ENCODE measurements at regions not wholly inside any gene's neighbourhood (a gene's known extent, or its start where the extent isn't known, plus 50 kb on each side); places are given as distances from the start of the nearest gene placed in this dataset.
"Not testable (repeated sequence)": the region's sequence is repeated elsewhere in the genome, so short reads cannot be mapped to it uniquely, and the experiment has no call there.

DNA sequence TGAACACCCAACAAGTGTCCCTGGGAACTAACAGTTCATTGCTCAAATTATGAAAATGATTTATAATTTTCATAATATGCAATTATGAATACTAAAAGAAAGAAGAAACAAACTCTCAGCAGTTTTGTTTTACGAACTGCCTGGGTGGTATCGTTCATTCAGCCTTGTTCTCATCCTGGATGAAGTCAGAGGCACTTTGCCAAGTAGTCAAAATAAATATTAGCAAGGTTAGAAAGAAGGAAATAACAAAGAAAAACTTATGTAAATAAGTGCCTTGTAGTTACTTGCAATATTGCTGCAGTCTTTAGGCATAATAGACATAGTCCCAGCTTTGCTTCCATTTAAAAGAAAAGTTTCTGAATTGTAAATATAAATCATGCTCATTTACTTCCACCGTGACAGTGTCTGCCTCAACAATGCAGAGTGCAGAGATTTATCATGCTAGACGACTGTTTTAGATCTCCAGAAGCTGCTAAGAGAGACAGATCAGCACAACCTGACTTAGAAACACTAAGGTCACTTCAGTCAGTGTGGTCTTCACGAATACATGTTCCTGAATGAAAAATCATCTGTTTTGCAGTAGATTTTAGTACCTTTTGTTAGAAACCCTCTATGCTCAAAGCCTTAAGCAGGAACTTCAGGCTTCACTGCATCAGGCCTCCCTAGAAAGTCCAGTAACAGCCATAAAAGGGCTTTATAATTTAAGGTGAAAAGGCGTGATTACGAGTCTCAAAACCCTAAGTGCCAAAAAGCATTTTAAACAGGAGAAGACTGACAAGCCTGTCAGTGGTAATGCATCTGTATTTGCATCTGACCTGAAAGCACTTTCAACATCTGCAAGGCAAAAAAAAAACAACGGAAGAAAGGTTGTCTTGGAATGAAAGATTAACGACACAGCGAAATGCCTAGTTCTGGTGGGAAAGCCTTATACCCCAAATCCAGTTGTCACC is 92.1 kb downstream of the TMEM167A start:
- no peak overlapping the region for H3K4me3 ChIP-seq (ENCODE audit: low read length)
- H3K4me1 ChIP-seq (ENCODE audit: control insufficient read depth, insufficient read depth, low read length) = peaks cover 1% of the 10 kb centered on the region; the same call in 1 of the 2 replicates
- no peak overlapping the region for H3K27ac ChIP-seq (ENCODE audit: low read length)
- no peaks in the 10 kb centered on the region for H3K27me3 ChIP-seq (ENCODE audit: control insufficient read depth, insufficient read depth, low read length)
- H3K36me3 ChIP-seq (ENCODE audit: control insufficient read depth, insufficient read depth, low read length) = no peaks in the 10 kb centered on the region
- DNase-seq (ENCODE audit: low read depth, low spot score) = no peak
- WGBS (ENCODE audit: insufficient coverage, insufficient read length) = no CpG with 5 or more reads among the region's 10 CpGs
- no peaks in the 10 kb centered on the region for H3K9me3 ChIP-seq (ENCODE audit: control insufficient read depth, insufficient read depth, low read length)

DNA sequence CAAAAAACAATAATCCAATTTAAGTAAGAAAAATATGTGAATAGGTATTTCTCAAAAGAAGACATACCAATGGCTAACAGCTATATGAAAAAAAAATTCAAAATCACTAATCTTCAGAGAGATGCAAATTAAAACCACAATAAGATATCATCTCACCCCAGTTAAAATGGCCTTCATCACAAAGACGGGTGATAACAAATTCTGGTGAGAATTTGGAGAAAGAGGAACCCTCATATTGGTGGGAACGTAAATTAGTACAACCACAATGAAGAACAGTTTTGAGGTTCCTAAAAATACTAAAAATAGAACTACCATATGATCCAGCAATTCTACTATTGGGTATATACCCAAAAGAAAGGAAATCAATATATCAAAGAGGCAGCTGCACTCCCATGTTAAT is 94.3 kb downstream of the TMEM167A start:
- no peak overlapping the region for H3K4me3 ChIP-seq (ENCODE audit: low read length)
- peaks cover 1% of the 10 kb centered on the region; the same call in 1 of the 2 replicates for H3K4me1 ChIP-seq (ENCODE audit: control insufficient read depth, insufficient read depth, low read length)
- no peak overlapping the region for H3K27ac ChIP-seq (ENCODE audit: low read length)
- H3K27me3 ChIP-seq (ENCODE audit: control insufficient read depth, insufficient read depth, low read length) = no peaks in the 10 kb centered on the region
- no peak for DNase-seq (ENCODE audit: low read depth, low spot score)
- no CpG with 5 or more reads among the region's 2 CpGs for WGBS (ENCODE audit: insufficient coverage, insufficient read length)
- no peaks in the 10 kb centered on the region for H3K9me3 ChIP-seq (ENCODE audit: control insufficient read depth, insufficient read depth, low read length)
- no peaks in the 10 kb centered on the region for H3K36me3 ChIP-seq (ENCODE audit: control insufficient read depth, insufficient read depth, low read length)

DNA sequence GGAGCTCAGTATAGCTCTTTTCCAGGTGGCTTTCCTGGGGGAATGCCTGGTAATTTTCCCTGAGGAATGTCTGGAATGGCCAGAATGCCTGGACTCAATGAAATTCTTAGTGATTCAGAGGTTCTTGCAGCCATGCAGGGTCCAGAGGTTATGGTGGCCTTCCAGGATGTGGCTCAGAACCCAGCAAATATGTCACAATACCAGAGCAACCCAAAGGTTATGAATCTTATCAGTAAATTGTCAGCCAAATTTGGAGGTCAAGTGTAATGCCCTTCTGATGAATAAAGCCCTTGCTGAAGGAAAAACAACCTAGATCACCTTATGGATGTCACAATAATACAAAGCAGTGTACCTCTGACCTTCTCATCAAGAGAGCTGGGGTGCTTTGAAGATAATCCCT is 100.3 kb downstream of the TMEM167A start:
- H3K36me3 ChIP-seq (ENCODE audit: control insufficient read depth, insufficient read depth, low read length); H3K4me3 ChIP-seq (ENCODE audit: low read length); H3K4me1 ChIP-seq (ENCODE audit: control insufficient read depth, insufficient read depth, low read length); H3K27me3 ChIP-seq (ENCODE audit: control insufficient read depth, insufficient read depth, low read length); H3K27ac ChIP-seq (ENCODE audit: low read length); H3K9me3 ChIP-seq (ENCODE audit: control insufficient read depth, insufficient read depth, low read length); DNase-seq (ENCODE audit: low read depth, low spot score): not testable (repeated sequence)

DNA sequence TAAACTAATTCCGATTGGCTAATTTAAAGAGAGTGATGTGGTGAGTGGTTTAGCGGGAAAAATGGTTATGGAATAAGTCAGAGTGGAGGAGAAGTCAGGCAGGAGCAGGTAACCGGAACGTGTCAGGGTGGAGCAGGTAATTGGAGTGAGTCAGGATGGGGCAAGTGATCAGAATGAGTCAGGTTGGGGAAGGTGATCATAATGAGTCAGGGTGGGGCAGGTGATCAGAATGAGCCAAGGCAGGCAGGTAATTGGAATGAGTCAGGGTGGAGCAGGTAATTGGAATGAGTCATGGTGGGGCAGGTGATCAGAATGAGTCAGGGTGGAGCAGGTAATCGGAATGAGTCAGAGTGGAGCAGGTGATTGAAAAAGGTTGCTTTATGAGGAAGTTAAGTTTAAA is 101.4 kb downstream of the TMEM167A start:
- H3K36me3 ChIP-seq (ENCODE audit: control insufficient read depth, insufficient read depth, low read length) = no peaks in the 10 kb centered on the region

DNA sequence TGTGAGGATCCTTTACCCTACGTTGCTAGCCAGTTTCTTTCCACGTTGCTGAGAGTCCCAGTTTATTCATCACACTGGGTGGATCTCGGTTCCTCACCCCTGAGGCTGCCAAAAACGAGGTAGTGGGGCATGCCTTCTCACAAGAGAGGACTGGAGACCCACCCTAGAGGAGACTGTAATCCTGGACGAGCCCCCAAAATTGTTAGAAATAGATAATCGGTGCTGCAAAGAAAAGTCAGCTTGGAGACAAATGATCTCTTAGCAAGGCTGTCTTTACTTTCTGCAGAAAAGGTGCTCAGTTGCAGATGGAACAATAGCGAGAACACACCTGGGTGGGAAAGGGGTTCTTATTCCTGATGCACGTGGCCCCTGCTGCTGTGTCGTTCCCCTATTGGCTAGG is 101.8 kb downstream of the TMEM167A start:
- H3K36me3 ChIP-seq (ENCODE audit: control insufficient read depth, insufficient read depth, low read length) = no peaks in the 10 kb centered on the region
- H3K4me1 ChIP-seq (ENCODE audit: control insufficient read depth, insufficient read depth, low read length) = no peaks in the 10 kb centered on the region
- DNase-seq (ENCODE audit: low read depth, low spot score) = no peak
- H3K4me3 ChIP-seq (ENCODE audit: low read length) = no peak overlapping the region
- H3K27ac ChIP-seq (ENCODE audit: low read length) = no peak overlapping the region
- no CpG with 5 or more reads among the region's 9 CpGs for WGBS (ENCODE audit: insufficient coverage, insufficient read length)
- no peaks in the 10 kb centered on the region for H3K27me3 ChIP-seq (ENCODE audit: control insufficient read depth, insufficient read depth, low read length)
- peaks cover 4% of the 10 kb centered on the region for H3K9me3 ChIP-seq (ENCODE audit: control insufficient read depth, insufficient read depth, low read length)

More for the DNA sequence above, 101.4 kb downstream of the TMEM167A start:
- no peak overlapping the region for H3K27ac ChIP-seq (ENCODE audit: low read length)
- no peaks in the 10 kb centered on the region for H3K27me3 ChIP-seq (ENCODE audit: control insufficient read depth, insufficient read depth, low read length)
- H3K4me1 ChIP-seq (ENCODE audit: control insufficient read depth, insufficient read depth, low read length) = no peaks in the 10 kb centered on the region
- no peak overlapping the region for H3K4me3 ChIP-seq (ENCODE audit: low read length)
- 100% methylated on average over 1 of the region's 5 CpGs for WGBS (ENCODE audit: insufficient coverage, insufficient read length)
- peaks cover 4% of the 10 kb centered on the region for H3K9me3 ChIP-seq (ENCODE audit: control insufficient read depth, insufficient read depth, low read length)
- no peak for DNase-seq (ENCODE audit: low read depth, low spot score)

DNA sequence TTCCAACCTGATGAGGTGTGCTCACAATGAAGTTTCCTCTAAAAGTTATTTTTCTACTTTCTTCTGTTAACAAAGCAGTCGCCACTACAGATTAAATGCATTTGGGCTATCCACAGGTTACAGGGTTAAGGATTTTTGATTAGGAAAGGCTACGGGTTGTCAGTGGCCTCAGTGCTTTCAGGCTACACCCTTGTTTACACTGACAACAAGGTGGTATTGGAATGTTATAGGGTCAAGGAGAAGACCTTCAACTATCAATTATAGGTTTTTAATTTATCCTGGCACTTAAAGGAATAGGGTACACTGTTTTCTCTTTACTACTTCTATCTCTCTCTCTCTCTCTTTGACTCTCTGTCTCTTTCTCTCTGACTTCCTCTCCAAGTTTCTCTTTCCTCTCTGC is 102.8 kb downstream of the TMEM167A start:
- DNase-seq (ENCODE audit: low read depth, low spot score); H3K9me3 ChIP-seq (ENCODE audit: control insufficient read depth, insufficient read depth, low read length); H3K27me3 ChIP-seq (ENCODE audit: control insufficient read depth, insufficient read depth, low read length); H3K36me3 ChIP-seq (ENCODE audit: control insufficient read depth, insufficient read depth, low read length); H3K4me1 ChIP-seq (ENCODE audit: control insufficient read depth, insufficient read depth, low read length); H3K27ac ChIP-seq (ENCODE audit: low read length); H3K4me3 ChIP-seq (ENCODE audit: low read length): not testable (repeated sequence)
- WGBS (ENCODE audit: insufficient coverage, insufficient read length) = no CpG with 5 or more reads among the region's 2 CpGs

DNA sequence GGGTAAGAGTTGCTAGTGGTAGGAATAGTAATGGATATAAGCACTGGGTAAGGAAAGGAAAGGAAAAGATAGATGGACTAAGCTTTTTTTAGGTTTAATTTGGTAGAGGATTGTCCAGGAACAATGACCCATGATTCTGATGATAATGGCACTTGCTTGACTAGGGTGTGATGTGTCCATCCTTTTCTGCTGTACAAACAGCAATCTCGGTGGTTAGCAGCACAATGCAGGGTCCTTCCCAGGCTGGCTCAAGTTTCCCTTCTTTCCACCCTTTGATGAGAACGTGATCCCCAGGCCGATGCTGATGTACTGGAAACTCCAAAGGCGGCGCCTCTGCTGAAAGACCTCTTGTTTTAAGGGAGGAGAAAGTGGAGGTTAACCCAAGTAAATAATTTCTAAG is 105.3 kb downstream of the TMEM167A start:
- no peaks in the 10 kb centered on the region for H3K4me1 ChIP-seq (ENCODE audit: control insufficient read depth, insufficient read depth, low read length)
- no peak for DNase-seq (ENCODE audit: low read depth, low spot score)
- no peaks in the 10 kb centered on the region for H3K27me3 ChIP-seq (ENCODE audit: control insufficient read depth, insufficient read depth, low read length)
- no CpG with 5 or more reads among the region's 5 CpGs for WGBS (ENCODE audit: insufficient coverage, insufficient read length)
- H3K36me3 ChIP-seq (ENCODE audit: control insufficient read depth, insufficient read depth, low read length) = no peaks in the 10 kb centered on the region
- H3K4me3 ChIP-seq (ENCODE audit: low read length) = no peak overlapping the region
- peaks cover 4% of the 10 kb centered on the region for H3K9me3 ChIP-seq (ENCODE audit: control insufficient read depth, insufficient read depth, low read length)
- no peak overlapping the region for H3K27ac ChIP-seq (ENCODE audit: low read length)

DNA sequence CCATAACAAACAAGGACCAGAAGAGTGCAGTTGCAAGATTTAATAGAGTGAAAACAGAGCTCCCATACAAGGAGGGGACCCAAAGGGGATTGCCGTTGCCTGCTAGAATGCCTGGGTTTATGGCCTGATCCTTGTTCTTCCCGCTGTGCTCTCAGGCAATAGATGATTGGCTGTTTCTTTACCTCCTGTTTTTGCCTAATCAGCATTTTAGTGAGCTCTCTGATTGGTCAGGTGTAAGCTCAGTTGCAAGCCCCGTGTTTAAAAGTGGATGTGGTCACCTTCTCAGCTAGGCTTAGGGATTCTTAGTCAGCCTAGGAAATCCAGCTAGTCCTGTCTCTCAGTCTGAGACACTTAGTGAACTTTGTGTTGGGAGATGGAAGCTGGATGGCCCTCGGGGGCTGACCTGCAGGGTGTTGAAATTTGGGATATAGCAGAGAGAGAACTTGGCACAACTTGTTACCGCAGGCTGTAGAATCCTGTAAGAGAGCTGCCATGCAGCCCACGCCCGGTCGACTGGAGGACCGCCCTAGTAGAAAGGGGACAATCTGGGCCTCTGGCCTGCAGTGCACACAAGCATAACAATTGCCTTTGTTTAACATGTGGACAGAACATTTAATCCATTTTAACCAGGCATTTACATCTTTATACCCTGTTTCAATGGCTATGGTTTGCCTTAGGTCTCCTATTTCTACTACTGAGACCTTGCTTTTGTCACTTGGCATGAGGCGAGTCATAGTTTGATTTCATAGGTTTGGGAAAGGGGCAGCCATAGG is 106.0 kb downstream of the TMEM167A start:
- DNase-seq (ENCODE audit: low read depth, low spot score); H3K27ac ChIP-seq (ENCODE audit: low read length); H3K27me3 ChIP-seq (ENCODE audit: control insufficient read depth, insufficient read depth, low read length); H3K4me3 ChIP-seq (ENCODE audit: low read length); H3K9me3 ChIP-seq (ENCODE audit: control insufficient read depth, insufficient read depth, low read length); H3K4me1 ChIP-seq (ENCODE audit: control insufficient read depth, insufficient read depth, low read length); H3K36me3 ChIP-seq (ENCODE audit: control insufficient read depth, insufficient read depth, low read length): not testable (repeated sequence)
- WGBS (ENCODE audit: insufficient coverage, insufficient read length) = no CpG with 5 or more reads among the region's 10 CpGs

DNA sequence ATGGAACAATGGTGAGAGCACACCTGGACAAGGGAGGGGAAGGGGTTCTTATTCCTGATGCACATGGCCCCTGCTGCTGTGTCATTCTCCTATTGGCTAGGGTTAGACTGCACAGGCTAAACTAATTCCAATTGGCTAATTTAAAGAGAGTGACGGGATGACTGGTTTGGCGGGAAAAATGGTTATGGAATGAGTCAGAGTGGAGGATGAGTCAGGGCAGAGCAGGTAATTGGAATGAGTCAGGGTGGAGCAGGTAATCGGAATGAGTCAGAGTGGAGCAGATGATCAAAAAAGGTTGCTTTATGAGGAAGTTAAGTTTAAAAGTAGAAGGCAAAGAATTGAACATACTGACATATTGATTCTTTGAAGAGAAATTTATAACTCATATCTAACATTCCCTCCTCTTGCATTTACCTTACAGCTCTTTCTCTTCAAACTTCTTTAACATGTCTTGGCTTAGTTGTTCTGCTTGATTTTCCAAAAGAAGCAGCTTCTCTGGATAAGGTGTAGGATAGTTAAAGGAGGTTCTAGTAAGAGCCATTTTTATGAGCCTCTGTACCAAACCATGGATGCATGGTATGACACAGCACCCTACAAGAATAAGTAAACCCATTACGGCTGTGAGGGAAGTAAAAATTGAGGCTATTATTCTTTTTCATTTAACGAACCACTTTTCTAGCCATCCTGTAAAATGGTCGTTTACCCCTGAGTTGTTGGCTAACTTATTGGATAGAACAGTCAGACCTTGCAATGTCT is 107.8 kb downstream of the TMEM167A start:
- H3K27ac ChIP-seq (ENCODE audit: low read length); DNase-seq (ENCODE audit: low read depth, low spot score); H3K4me1 ChIP-seq (ENCODE audit: control insufficient read depth, insufficient read depth, low read length); H3K9me3 ChIP-seq (ENCODE audit: control insufficient read depth, insufficient read depth, low read length); H3K27me3 ChIP-seq (ENCODE audit: control insufficient read depth, insufficient read depth, low read length); H3K36me3 ChIP-seq (ENCODE audit: control insufficient read depth, insufficient read depth, low read length); H3K4me3 ChIP-seq (ENCODE audit: low read length): not testable (repeated sequence)
- WGBS (ENCODE audit: insufficient coverage, insufficient read length) = no CpG with 5 or more reads among the region's 6 CpGs

DNA sequence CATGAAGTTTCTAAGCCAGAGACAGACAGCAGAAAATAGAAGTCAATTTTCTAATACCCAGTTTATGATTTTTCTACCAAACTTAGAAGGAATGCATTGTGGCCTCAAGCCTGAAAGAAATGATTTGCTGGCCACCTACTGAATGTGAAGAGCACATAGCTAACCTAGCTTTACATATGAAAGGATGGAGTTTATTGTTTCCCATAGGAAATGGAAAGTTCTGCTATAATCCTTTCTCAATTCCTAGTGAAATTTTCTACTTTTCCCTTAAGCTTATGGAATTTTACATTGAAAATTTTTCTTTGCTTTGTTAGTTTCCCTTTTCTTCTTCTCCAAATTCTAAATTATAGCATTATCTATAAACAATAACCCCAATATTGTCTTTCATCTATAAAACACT is 110.1 kb downstream of the TMEM167A start:
- Histone ChIP-seq H3K4me3 (ENCODE audit: low read length) (no peak overlapping the region), H3K27ac (ENCODE audit: low read length) (no peak overlapping the region), H3K9me3 (ENCODE audit: control insufficient read depth, insufficient read depth, low read length) (no peaks in the 10 kb centered on the region), H3K36me3 (ENCODE audit: control insufficient read depth, insufficient read depth, low read length) (no peaks in the 10 kb centered on the region), H3K4me1 (ENCODE audit: control insufficient read depth, insufficient read depth, low read length) (no peaks in the 10 kb centered on the region), H3K27me3 (ENCODE audit: control insufficient read depth, insufficient read depth, low read length) (no peaks in the 10 kb centered on the region)
- DNase-seq (ENCODE audit: low read depth, low spot score) = no peak

Data from iPS DF 6.9 (cell line).